Fibroblast of lung (primary cell): ENCODE measurements at regions not wholly inside any gene's neighbourhood (a gene's known extent, or its start where the extent isn't known, plus 50 kb on each side); places are given as distances from the start of the nearest gene placed in this dataset.
A peak's percentile ranks its signal among the peaks of the same experiment; 100 is the strongest.

Source experiments
- DNase-seq, 2 donors: peaks; one replicate each; pipeline versions ENCODE4 v3.0.0 to v3.0.0-alpha.2; 2010; ENCODE audit warnings: low read depth in 2 of 2
- H2AFZ ChIP-seq: 2 replicates; pipeline ENCODE4 v1.5.1; 2012; ENCODE audit warnings: low read length, control low read depth, inconsistent platforms
- H3K27ac ChIP-seq: 2 replicates; pipeline ENCODE4 v1.5.1; 2011; ENCODE audit warnings: low read length, control low read depth; ENCODE audit not compliant: insufficient read depth
- H3K27me3 ChIP-seq: 2 replicates; pipeline ENCODE4 v1.5.1; 2011; ENCODE audit warnings: mild to moderate bottlenecking, low read length; ENCODE audit not compliant: control insufficient read depth, insufficient read depth
- H3K36me3 ChIP-seq: 2 replicates; pipeline ENCODE4 v1.5.1; 2011; ENCODE audit warnings: low read length; ENCODE audit not compliant: control insufficient read depth, insufficient read depth
- H3K4me1 ChIP-seq: 2 replicates; pipeline ENCODE4 v1.5.1; 2011; ENCODE audit warnings: low read length; ENCODE audit not compliant: control insufficient read depth, insufficient read depth; ENCODE audit errors: extremely low read depth
- H3K4me2 ChIP-seq: 2 replicates; pipeline ENCODE4 v1.5.1; 2011; ENCODE audit warnings: low read length, control low read depth; ENCODE audit not compliant: insufficient read depth; ENCODE audit errors: extremely low read depth
- H3K4me3 ChIP-seq, 4 experiments: fragments of 200-600 bp in 1 of 4; sonication (generic) in 1 of 4; replicated peaks in 1 of 4; 2 replicates each; pipeline ENCODE4 v1.5.1; 2011 to 2016; ENCODE audit warnings: low read length in 4 of 4, low read depth in 3 of 4, mild to moderate bottlenecking in 3 of 4, control low read depth in 2 of 4, inconsistent platforms in 1 of 4, mixed read lengths in 1 of 4; ENCODE audit not compliant: insufficient read depth in 1 of 4; ENCODE audit errors: control extremely low read depth in 1 of 4
- H3K79me2 ChIP-seq: 2 replicates; pipeline ENCODE4 v1.5.1; 2012; ENCODE audit warnings: mild to moderate bottlenecking, low read length, inconsistent platforms; ENCODE audit not compliant: control insufficient read depth, insufficient read depth
- H3K9ac ChIP-seq: 2 replicates; pipeline ENCODE4 v1.5.1; 2011; ENCODE audit warnings: mild to moderate bottlenecking, low read length, control low read depth; ENCODE audit not compliant: insufficient read depth
- H3K9me3 ChIP-seq: 2 replicates; pipeline ENCODE4 v1.5.1; 2012; ENCODE audit warnings: low read depth, low read length; ENCODE audit not compliant: control insufficient read depth, insufficient read depth
- H4K20me1 ChIP-seq: 2 replicates; pipeline ENCODE4 v1.5.1; 2011; ENCODE audit warnings: low read length; ENCODE audit not compliant: control insufficient read depth, insufficient read depth; ENCODE audit errors: extremely low read depth
- CTCF ChIP-seq, 2 donors: IDR thresholded peaks in 1 of 2; conservative IDR thresholded peaks in 1 of 2; 1 replicate in 1 of 2; 2 replicates in 1 of 2; pipeline ENCODE4 v1.5.1; 2011 to 2012; ENCODE audit warnings: low read length in 2 of 2, control low read depth in 1 of 2, inconsistent platforms in 1 of 2, low read depth in 1 of 2, mild to moderate bottlenecking in 1 of 2
- EZH2 ChIP-seq: IDR thresholded peaks from 2 replicates; pipeline ENCODE4 v1.5.1; 2012; ENCODE audit warnings: low read length, control low read depth, mild to moderate bottlenecking; ENCODE audit errors: missing control alignments

- H3K79me2 ChIP-seq: peaks cover 100% of the 10 kb centered on the region
- peaks cover 23% of the 10 kb centered on the region for H3K4me1 ChIP-seq
- H3K27ac ChIP-seq: peak overlapping the region; percentile 98
- H3K4me2 ChIP-seq: peak overlapping the region; percentile 99
- H3K36me3 ChIP-seq: no peaks in the 10 kb centered on the region
- H2AFZ ChIP-seq: no peak overlapping the region
- no peaks in the 10 kb centered on the region for H4K20me1 ChIP-seq
- H3K9me3 ChIP-seq: no peaks in the 10 kb centered on the region
- H3K9ac ChIP-seq: peak overlapping the region; percentile 63
- H3K27me3 ChIP-seq: no peaks in the 10 kb centered on the region
- TF ChIP-seq CTCF (conservative IDR thresholded peaks at IDR 0.05 in 1 of 2, IDR thresholded peaks at IDR 0.05 in 1 of 2; ENCODE audit: low read depth in 1 of 2, low read length in 2 of 2): no peak
- no peak for TF ChIP-seq EZH2
- H3K4me3 ChIP-seq: peak overlapping the region; percentile 43 to 79 (median 64)
- peak in 1 of 2 donors; percentile 26 for DNase-seq
Measured at GRCh38 chr22:46065691-46066454, 84.5 kb upstream of the PPARA start.

- Histone ChIP-seq H3K4me2 (peak overlapping the region; percentile 99), H3K36me3 (no peaks in the 10 kb centered on the region), H3K4me3 (peak overlapping the region; percentile 43 to 79 (median 62)), H3K4me1 (peaks cover 23% of the 10 kb centered on the region), H3K9ac (peak overlapping the region; percentile 63), H3K79me2 (peaks cover 97% of the 10 kb centered on the region), H3K9me3 (no peaks in the 10 kb centered on the region), H3K27ac (peak overlapping the region; percentile 98), H4K20me1 (no peaks in the 10 kb centered on the region), H3K27me3 (no peaks in the 10 kb centered on the region), H2AFZ (no peak overlapping the region)
- TF ChIP-seq EZH2 (no peak), CTCF (conservative IDR thresholded peaks at IDR 0.05 in 1 of 2, IDR thresholded peaks at IDR 0.05 in 1 of 2; ENCODE audit: low read depth in 1 of 2, low read length in 2 of 2) (no peak)
- DNase-seq: peak in 1 of 2 donors; percentile 72
Measured at GRCh38 chr22:46066691-46067090, 83.6 kb upstream of the PPARA start.

GRCh38 chr22:46067159-46068111, 82.9 kb upstream of the PPARA start:
- H3K4me2 ChIP-seq: peak overlapping the region; percentile 99
- H3K4me1 ChIP-seq: peaks cover 23% of the 10 kb centered on the region
- no peaks in the 10 kb centered on the region for H3K27me3 ChIP-seq
- peak; percentile 56 to 66 for DNase-seq
- peak overlapping the region; percentile 43 to 79 (median 62) for H3K4me3 ChIP-seq
- H2AFZ ChIP-seq: no peak overlapping the region
- no peaks in the 10 kb centered on the region for H3K9me3 ChIP-seq
- H3K9ac ChIP-seq: peak overlapping the region; percentile 63
- peaks cover 96% of the 10 kb centered on the region for H3K79me2 ChIP-seq
- peak overlapping the region; percentile 98 for H3K27ac ChIP-seq
- no peaks in the 10 kb centered on the region for H3K36me3 ChIP-seq
- no peak for TF ChIP-seq CTCF (conservative IDR thresholded peaks at IDR 0.05 in 1 of 2, IDR thresholded peaks at IDR 0.05 in 1 of 2; ENCODE audit: low read depth in 1 of 2, low read length in 2 of 2)
- TF ChIP-seq EZH2: no peak
- H4K20me1 ChIP-seq: no peaks in the 10 kb centered on the region
